ENCODE measurements at regions not wholly inside any gene's neighbourhood (a gene's known extent, or its start where the extent isn't known, plus 50 kb on each side); places are given as distances from the start of the nearest gene placed in this dataset.

GRCh38 chr5:68542207-68542606 is 326.7 kb downstream of the PIK3R1 start (continued):
- TF ChIP-seq ZBTB33 (IDR thresholded peaks at IDR 0.05; ENCODE audit: extremely low read depth, insufficient replicate concordance, low read length) = no peak
- TF ChIP-seq ZFX (IDR thresholded peaks at IDR 0.05) = no peak

GRCh38 chr5:68543212-68543611 is 327.7 kb downstream of the PIK3R1 start:
- H3K9me2 ChIP-seq (ENCODE audit: insufficient read depth) = no peaks in the 10 kb centered on the region
- no peaks in the 10 kb centered on the region for H4K20me1 ChIP-seq (ENCODE audit: insufficient read depth)
- TF ChIP-seq POLR2A (IDR thresholded peaks at IDR 0.05; ENCODE audit: borderline replicate concordance, extremely low read depth, insufficient read depth, insufficient read length) (no peak), RAD21 (IDR thresholded peaks at IDR 0.05; ENCODE audit: low read depth) (no peak), SP1 (IDR thresholded peaks at IDR 0.05; ENCODE audit: low read depth) (no peak), ZFX (IDR thresholded peaks at IDR 0.05) (no peak)
- intact Hi-C loops (cut with micrococcal nuclease) = loop anchor here (10.0 kb wide), 1 partner anchor 258 kb away; no protein-coding TSS in a partner anchor
- H3K27me3 ChIP-seq (ENCODE audit: insufficient read depth, low read length) = no peaks in the 10 kb centered on the region
- H3K36me3 ChIP-seq (ENCODE audit: control insufficient read depth in 1 of 2, insufficient read depth in 2 of 2, low read length in 2 of 2) = no peaks in the 10 kb centered on the region
- H3K4me2 ChIP-seq (ENCODE audit: low read length) = no peak overlapping the region
- BruUV-seq (replicated peaks) = no TSS peak
- no peak overlapping the region for H3K4me3 ChIP-seq (replicated peaks in 1 of 2; ENCODE audit: low read depth in 1 of 2, low read length in 2 of 2)
- ATAC-seq (no peak), DNase-seq (ENCODE audit: low read depth, low spot score) (no peak)
- H3K9me3 ChIP-seq (ENCODE audit: control insufficient read depth in 1 of 2, insufficient read depth in 1 of 2, low read depth in 1 of 2, low read length in 2 of 2) = no peaks in the 10 kb centered on the region
- ChIA-PET CTCF (no interaction called here), POLR2A (no interaction called here), RAD21 (ENCODE audit: low non-redundant PET in 1 of 2, low total read pairs in 2 of 2, uncharacterized antibody in 2 of 2, unreplicated experiment in 2 of 2) (no interaction called here)
- H3K9ac ChIP-seq (ENCODE audit: low read length) = no peak overlapping the region
- no peak overlapping the region for H3K27ac ChIP-seq (ENCODE audit: low read depth, low read length)
- peaks cover 0 to 10% of the 10 kb centered on the region in 2 experiments; a peak in 1 of 4 replicates for H3K4me1 ChIP-seq (ENCODE audit: control insufficient read depth in 1 of 2, insufficient read depth in 2 of 2, low read length in 2 of 2)
- no peak overlapping the region for H2AFZ ChIP-seq (ENCODE audit: low read depth, low read length, poor library complexity, severe bottlenecking)
- no peaks in the 10 kb centered on the region for H3K79me2 ChIP-seq (ENCODE audit: insufficient read depth, low read length)

- ATAC-seq (no peak), DNase-seq (ENCODE audit: low read depth, low spot score) (no peak)
- H3K4me3 ChIP-seq (replicated peaks in 1 of 2; ENCODE audit: low read depth in 1 of 2, low read length in 2 of 2) = no peak overlapping the region
- RAD21 ChIA-PET (ENCODE audit: low non-redundant PET in 1 of 2, low total read pairs in 2 of 2, uncharacterized antibody in 2 of 2, unreplicated experiment in 2 of 2) = no interaction called here
- POLR2A ChIA-PET = no interaction called here
- no peak overlapping the region for H3K27ac ChIP-seq (ENCODE audit: low read depth, low read length)
- no peaks in the 10 kb centered on the region for H4K20me1 ChIP-seq (ENCODE audit: insufficient read depth)
- no peaks in the 10 kb centered on the region for H3K27me3 ChIP-seq (ENCODE audit: insufficient read depth, low read length)
- CTCF ChIA-PET = no interaction called here
- H3K36me3 ChIP-seq (ENCODE audit: control insufficient read depth in 1 of 2, insufficient read depth in 2 of 2, low read length in 2 of 2) = no peaks in the 10 kb centered on the region
- no TSS peak for BruUV-seq (replicated peaks)
- H3K79me2 ChIP-seq (ENCODE audit: insufficient read depth, low read length) = no peaks in the 10 kb centered on the region
- H3K9me3 ChIP-seq (ENCODE audit: control insufficient read depth in 1 of 2, insufficient read depth in 1 of 2, low read depth in 1 of 2, low read length in 2 of 2) = no peaks in the 10 kb centered on the region
- H3K9ac ChIP-seq (ENCODE audit: low read length) = no peak overlapping the region
- intact Hi-C loops (cut with micrococcal nuclease) = loop anchor here (10.0 kb wide), 1 partner anchor 259 kb away; no protein-coding TSS in a partner anchor
- H3K9me2 ChIP-seq (ENCODE audit: insufficient read depth) = no peaks in the 10 kb centered on the region
- H2AFZ ChIP-seq (ENCODE audit: low read depth, low read length, poor library complexity, severe bottlenecking) = no peak overlapping the region
- TF ChIP-seq ZFX (IDR thresholded peaks at IDR 0.05) (no peak), EZH2 (IDR thresholded peaks at IDR 0.05) (no peak), POLR2AphosphoS5 (IDR thresholded peaks at IDR 0.05; ENCODE audit: low read depth, low read length) (no peak)
- peaks cover 0 to 14% of the 10 kb centered on the region in 2 experiments; a peak in 1 of 4 replicates for H3K4me1 ChIP-seq (ENCODE audit: control insufficient read depth in 1 of 2, insufficient read depth in 2 of 2, low read length in 2 of 2)
- no peak overlapping the region for H3K4me2 ChIP-seq (ENCODE audit: low read length)
These were observed 328.6 kb downstream of the PIK3R1 start for GRCh38 chr5:68544091-68544647.

Measured in HCT116 (cell line).